ENCODE measurements at regions not wholly inside any gene's neighbourhood (a gene's known extent, or its start where the extent isn't known, plus 50 kb on each side); places are given as distances from the start of the nearest gene placed in this dataset.

DNA sequence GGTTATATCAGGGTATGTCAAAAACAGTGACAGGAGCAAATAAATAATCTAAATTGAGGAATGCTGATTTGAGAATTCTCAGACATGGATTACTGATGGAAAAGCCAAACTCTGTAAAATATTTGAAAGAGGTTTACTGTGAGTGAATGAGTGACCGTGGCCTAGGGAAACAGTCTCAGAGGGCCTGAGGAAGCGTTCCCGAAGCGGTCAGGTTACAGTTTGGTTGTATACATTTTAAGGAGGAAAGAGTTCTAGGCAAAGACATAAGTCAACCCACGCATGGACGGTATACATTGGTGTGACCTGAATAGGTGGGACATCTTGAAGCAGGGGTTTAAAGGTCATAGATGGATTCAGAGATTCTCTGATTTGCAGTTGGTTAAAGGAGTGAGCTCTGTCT is 771.7 kb downstream of the KCNJ18 start:
- TF ChIP-seq, protein P1, sequence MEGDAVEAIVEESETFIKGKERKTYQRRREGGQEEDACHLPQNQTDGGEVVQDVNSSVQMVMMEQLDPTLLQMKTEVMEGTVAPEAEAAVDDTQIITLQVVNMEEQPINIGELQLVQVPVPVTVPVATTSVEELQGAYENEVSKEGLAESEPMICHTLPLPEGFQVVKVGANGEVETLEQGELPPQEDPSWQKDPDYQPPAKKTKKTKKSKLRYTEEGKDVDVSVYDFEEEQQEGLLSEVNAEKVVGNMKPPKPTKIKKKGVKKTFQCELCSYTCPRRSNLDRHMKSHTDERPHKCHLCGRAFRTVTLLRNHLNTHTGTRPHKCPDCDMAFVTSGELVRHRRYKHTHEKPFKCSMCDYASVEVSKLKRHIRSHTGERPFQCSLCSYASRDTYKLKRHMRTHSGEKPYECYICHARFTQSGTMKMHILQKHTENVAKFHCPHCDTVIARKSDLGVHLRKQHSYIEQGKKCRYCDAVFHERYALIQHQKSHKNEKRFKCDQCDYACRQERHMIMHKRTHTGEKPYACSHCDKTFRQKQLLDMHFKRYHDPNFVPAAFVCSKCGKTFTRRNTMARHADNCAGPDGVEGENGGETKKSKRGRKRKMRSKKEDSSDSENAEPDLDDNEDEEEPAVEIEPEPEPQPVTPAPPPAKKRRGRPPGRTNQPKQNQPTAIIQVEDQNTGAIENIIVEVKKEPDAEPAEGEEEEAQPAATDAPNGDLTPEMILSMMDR (IDR thresholded peaks at IDR 0.05; ENCODE audit: poor library complexity, severe bottlenecking): no peak
- TF ChIP-seq EP300 (conservative IDR thresholded peaks at IDR 0.05; ENCODE audit: poor library complexity, severe bottlenecking): no peak
- no peak for TF ChIP-seq POLR2AphosphoS5 (IDR thresholded peaks at IDR 0.05)
- TF ChIP-seq, protein P2, sequence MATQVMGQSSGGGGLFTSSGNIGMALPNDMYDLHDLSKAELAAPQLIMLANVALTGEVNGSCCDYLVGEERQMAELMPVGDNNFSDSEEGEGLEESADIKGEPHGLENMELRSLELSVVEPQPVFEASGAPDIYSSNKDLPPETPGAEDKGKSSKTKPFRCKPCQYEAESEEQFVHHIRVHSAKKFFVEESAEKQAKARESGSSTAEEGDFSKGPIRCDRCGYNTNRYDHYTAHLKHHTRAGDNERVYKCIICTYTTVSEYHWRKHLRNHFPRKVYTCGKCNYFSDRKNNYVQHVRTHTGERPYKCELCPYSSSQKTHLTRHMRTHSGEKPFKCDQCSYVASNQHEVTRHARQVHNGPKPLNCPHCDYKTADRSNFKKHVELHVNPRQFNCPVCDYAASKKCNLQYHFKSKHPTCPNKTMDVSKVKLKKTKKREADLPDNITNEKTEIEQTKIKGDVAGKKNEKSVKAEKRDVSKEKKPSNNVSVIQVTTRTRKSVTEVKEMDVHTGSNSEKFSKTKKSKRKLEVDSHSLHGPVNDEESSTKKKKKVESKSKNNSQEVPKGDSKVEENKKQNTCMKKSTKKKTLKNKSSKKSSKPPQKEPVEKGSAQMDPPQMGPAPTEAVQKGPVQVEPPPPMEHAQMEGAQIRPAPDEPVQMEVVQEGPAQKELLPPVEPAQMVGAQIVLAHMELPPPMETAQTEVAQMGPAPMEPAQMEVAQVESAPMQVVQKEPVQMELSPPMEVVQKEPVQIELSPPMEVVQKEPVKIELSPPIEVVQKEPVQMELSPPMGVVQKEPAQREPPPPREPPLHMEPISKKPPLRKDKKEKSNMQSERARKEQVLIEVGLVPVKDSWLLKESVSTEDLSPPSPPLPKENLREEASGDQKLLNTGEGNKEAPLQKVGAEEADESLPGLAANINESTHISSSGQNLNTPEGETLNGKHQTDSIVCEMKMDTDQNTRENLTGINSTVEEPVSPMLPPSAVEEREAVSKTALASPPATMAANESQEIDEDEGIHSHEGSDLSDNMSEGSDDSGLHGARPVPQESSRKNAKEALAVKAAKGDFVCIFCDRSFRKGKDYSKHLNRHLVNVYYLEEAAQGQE (IDR thresholded peaks at IDR 0.05; ENCODE audit: borderline replicate concordance): no peak
- no peak for TF ChIP-seq SMC3 (conservative IDR thresholded peaks at IDR 0.05; ENCODE audit: poor library complexity)
- no peak for TF ChIP-seq EZH2 (IDR thresholded peaks at IDR 0.05; ENCODE audit: borderline replicate concordance, insufficient read depth, low read length, poor library complexity, severe bottlenecking)
- TF ChIP-seq TAF1 (IDR thresholded peaks at IDR 0.05; ENCODE audit: low read depth): no peak
